ENCODE measurements at regions not wholly inside any gene's neighbourhood (a gene's known extent, or its start where the extent isn't known, plus 50 kb on each side); places are given as distances from the start of the nearest gene placed in this dataset.

DNA sequence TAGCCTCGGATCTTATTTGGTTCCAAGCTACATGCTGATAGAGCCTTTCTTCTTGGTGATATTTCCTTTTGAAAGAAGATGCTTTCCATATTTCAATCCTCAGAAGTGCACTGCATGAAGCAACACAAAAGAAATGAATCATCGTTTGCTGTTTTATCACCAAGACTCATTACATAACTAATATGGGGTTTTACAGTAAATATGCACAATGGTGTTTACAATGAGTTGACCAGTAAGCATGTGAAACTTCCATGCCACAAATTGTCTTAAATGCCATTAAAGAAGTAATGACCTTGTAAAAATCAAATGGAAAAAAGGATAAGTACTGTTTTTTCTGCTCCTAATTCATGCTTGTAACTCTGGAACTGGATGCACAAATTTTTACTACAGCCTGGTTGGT lies 1017.0 kb upstream of the GHITM start:
- ATAC-seq: no peak
- H3K9me3 Mint-ChIP-seq: peaks cover 1 to 16% of the 10 kb centered on the region in 2 donors

DNA sequence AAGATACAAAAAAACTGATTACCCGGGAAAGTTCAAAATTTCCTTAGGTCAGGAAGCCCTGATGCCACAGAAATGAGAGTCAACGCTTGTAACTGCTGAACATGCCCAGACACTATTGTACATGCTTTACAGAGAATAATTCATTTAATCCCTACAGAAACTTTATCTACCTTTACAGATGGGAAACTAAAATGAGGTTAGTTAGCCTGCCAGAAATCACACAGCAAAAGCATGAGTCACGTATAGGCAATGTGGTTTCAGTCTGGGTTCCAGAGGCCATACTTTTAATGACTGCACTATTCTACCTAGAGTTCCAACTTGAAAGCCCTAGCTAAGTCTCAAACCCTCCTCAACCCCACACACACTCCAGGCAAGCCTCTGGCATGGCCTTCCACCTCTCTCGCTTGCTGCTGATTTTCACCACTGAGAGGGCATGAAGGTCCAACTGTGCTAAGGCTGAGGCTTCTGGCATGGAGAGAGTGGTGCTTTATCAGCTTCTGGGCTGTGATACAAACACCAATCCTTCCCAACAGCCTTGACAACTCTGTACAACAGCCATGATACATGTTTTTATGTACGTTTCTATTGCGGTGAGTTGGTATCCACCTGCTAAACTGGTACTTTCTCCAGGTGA lies 1011.2 kb upstream of the GHITM start:
- Mint-ChIP-seq H3K27me3 (no peaks in the 10 kb centered on the region), H3K4me3 (no peak overlapping the region), H3K27ac (no peak overlapping the region), H3K9me3 (peaks cover 15 to 33% of the 10 kb centered on the region in 2 donors), H3K4me1 (no peaks in the 10 kb centered on the region)
- no peak for ATAC-seq
- no peak for DNase-seq

More for the DNA sequence above, 1017.0 kb upstream of the GHITM start:
- no peak overlapping the region for H3K27ac Mint-ChIP-seq
- DNase-seq: no peak
- H3K27me3 Mint-ChIP-seq: no peaks in the 10 kb centered on the region
- no peaks in the 10 kb centered on the region for H3K4me1 Mint-ChIP-seq
- H3K4me3 Mint-ChIP-seq: no peak overlapping the region

GRCh38 chr10:83140811-83141210 lies 998.5 kb upstream of the GHITM start:
- ATAC-seq (no peak), DNase-seq (no peak)
- no peak overlapping the region for H3K27ac Mint-ChIP-seq
- H3K4me3 Mint-ChIP-seq: no peak overlapping the region
- H3K9me3 Mint-ChIP-seq: peaks cover 0 to 9% of the 10 kb centered on the region in 2 donors
- H3K27me3 Mint-ChIP-seq: no peaks in the 10 kb centered on the region
- H3K4me1 Mint-ChIP-seq: no peaks in the 10 kb centered on the region

DNA sequence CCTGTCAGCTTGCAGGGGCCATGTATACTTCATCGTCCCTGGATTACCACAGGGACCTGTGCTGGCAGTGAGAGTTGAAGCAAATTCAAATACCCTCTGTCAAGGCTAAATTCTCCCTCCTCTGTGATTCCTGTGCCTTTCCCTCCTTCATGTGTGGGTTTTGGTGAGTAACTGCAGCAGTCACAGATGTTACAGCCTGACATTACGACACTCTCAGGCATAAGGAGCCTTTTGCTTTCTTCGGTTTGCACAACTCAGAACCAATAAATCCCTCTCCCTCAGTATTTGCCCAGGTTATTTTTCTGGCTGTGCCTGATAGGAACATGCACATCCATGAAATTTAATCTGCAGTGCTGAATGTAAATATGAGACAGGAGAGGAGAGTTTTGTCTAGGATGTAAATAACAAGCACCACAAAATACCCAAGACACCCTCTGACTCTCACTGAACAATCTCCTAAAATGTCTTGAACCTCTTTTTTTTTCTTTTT lies 997.2 kb upstream of the GHITM start:
- no peak for DNase-seq
- H3K4me3 Mint-ChIP-seq: no peak overlapping the region
- no peak overlapping the region for H3K27ac Mint-ChIP-seq
- no peaks in the 10 kb centered on the region for H3K4me1 Mint-ChIP-seq
- ATAC-seq: no peak
- no peaks in the 10 kb centered on the region for H3K27me3 Mint-ChIP-seq
- peaks cover 0 to 9% of the 10 kb centered on the region in 2 donors for H3K9me3 Mint-ChIP-seq

- Mint-ChIP-seq H3K4me3 (no peak overlapping the region), H3K27ac (no peak overlapping the region), H3K9me3 (peaks cover 3 to 14% of the 10 kb centered on the region in 2 donors), H3K27me3 (no peaks in the 10 kb centered on the region), H3K4me1 (no peaks in the 10 kb centered on the region)
- ATAC-seq: no peak
- no peak for DNase-seq
These were observed 994.8 kb upstream of the GHITM start for GRCh38 chr10:83144461-83144860.

DNA sequence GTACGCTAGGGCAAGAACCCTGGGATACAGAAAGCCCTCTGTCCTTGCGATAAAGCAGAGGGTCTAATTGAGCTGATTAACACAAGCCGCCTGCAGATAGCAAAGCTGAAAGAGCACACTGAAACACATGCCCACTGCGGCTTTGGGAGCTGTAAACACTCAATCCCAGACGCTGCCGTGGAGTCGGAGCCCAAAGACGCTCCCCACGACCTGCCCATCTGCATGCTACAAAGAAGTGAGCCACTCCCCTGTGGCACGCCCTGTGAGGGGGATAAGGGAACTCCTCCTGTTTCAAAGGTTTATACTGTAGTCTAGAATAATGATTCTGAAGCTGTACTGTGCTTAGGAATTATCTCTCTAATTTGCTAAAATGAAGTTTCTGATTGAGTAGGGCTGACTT lies 985.6 kb upstream of the GHITM start:
- no peak for ATAC-seq
- Mint-ChIP-seq H3K27ac (no peak overlapping the region), H3K4me3 (no peak overlapping the region), H3K27me3 (no peaks in the 10 kb centered on the region), H3K4me1 (no peaks in the 10 kb centered on the region), H3K9me3 (peaks cover 0 to 6% of the 10 kb centered on the region in 2 donors)
- no peak for DNase-seq

DNA sequence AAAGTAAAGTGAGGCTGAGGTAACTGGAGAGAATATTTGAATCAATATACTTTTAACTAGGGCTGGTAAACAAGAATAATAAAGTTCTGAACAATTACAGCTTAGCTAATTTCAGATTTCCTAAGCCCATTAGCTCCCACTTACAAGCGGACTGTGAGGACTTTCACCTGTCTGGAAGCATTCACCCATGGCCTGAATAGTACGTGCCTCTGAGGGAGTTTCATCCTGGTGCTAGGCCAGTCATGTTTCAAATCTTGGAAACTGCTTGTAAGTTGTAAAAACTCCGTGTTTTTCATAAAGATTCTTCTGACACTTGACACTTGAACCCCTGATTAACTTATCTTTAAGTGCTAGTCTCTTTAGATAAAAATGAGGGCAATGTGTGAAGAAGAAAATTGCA lies 975.2 kb upstream of the GHITM start:
- Mint-ChIP-seq H3K4me3 (no peak overlapping the region), H3K27ac (no peak overlapping the region), H3K9me3 (peaks cover 0 to 6% of the 10 kb centered on the region in 2 donors), H3K4me1 (no peaks in the 10 kb centered on the region), H3K27me3 (no peaks in the 10 kb centered on the region)
- ATAC-seq (no peak), DNase-seq (no peak)

- DNase-seq (no peak), ATAC-seq (no peak)
- no peak overlapping the region for H3K4me3 Mint-ChIP-seq
- H3K9me3 Mint-ChIP-seq: no peaks in the 10 kb centered on the region
- H3K27me3 Mint-ChIP-seq: no peaks in the 10 kb centered on the region
- no peak overlapping the region for H3K27ac Mint-ChIP-seq
- H3K4me1 Mint-ChIP-seq: no peaks in the 10 kb centered on the region
These were observed 974.0 kb upstream of the GHITM start for GRCh38 chr10:83165265-83165664.

GRCh38 chr10:83166344-83166743 lies 973.0 kb upstream of the GHITM start:
- no peak for DNase-seq
- Mint-ChIP-seq H3K4me1 (no peaks in the 10 kb centered on the region), H3K4me3 (no peak overlapping the region), H3K27me3 (no peaks in the 10 kb centered on the region), H3K9me3 (no peaks in the 10 kb centered on the region), H3K27ac (no peak overlapping the region)
- no peak for ATAC-seq

DNA sequence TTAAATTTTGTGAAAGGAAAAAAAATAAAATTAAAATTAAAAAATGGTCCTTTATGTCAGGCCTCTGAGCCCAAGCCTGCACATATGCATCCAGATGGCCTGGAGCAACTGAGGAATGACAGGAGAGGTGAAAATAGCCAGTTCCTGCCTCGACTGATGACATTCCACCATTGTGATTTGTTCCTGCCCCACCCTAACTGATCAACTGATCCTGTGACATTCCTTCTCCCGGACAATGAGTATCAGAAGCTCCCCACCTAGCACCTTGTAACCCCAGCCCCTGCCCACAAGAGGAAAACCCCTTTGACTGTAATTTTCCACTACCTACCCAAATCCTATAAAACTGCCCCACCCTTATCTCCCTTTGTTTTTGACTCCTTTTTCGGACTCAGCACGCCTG lies 972.2 kb upstream of the GHITM start:
- Mint-ChIP-seq H3K27me3 (no peaks in the 10 kb centered on the region), H3K4me1 (no peaks in the 10 kb centered on the region), H3K27ac (no peak overlapping the region), H3K4me3 (no peak overlapping the region), H3K9me3 (no peaks in the 10 kb centered on the region)
- no peak for ATAC-seq
- DNase-seq: no peak

GRCh38 chr10:83176901-83177300 lies 962.4 kb upstream of the GHITM start:
- ATAC-seq (no peak), DNase-seq (no peak)
- Mint-ChIP-seq H3K9me3 (peaks cover 0 to 34% of the 10 kb centered on the region in 2 donors), H3K27ac (no peak overlapping the region), H3K27me3 (no peaks in the 10 kb centered on the region), H3K4me3 (no peak overlapping the region), H3K4me1 (no peaks in the 10 kb centered on the region)

DNA sequence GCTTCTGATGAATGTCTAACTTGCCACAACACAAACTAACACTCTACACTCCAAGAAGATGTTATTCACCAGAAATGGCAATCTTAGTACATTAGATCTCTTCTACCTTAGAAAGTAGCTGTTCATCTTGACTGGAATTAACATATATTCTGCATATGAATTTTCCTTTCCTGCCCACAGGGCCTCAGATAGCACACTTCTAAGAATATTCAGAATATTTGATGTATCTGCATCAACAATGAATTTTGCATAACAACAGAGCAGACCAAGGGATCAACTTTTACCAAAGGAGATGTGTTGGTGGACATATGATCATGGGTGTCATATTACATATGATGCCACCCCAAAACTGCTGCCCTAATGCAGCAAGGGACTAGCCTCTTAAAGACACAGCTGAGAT lies 960.8 kb upstream of the GHITM start:
- H3K4me1 Mint-ChIP-seq: no peaks in the 10 kb centered on the region
- no peaks in the 10 kb centered on the region for H3K27me3 Mint-ChIP-seq
- DNase-seq: no peak
- H3K4me3 Mint-ChIP-seq: no peak overlapping the region
- no peak overlapping the region for H3K27ac Mint-ChIP-seq
- ATAC-seq: no peak
- H3K9me3 Mint-ChIP-seq: peaks cover 0 to 23% of the 10 kb centered on the region in 2 donors

GRCh38 chr10:83179371-83179770 lies 959.9 kb upstream of the GHITM start:
- Mint-ChIP-seq H3K9me3 (peaks cover 0 to 23% of the 10 kb centered on the region in 2 donors), H3K4me1 (no peaks in the 10 kb centered on the region), H3K4me3 (no peak overlapping the region), H3K27ac (no peak overlapping the region), H3K27me3 (no peaks in the 10 kb centered on the region)
- DNase-seq: no peak
- ATAC-seq: no peak

- H3K27me3 Mint-ChIP-seq: no peaks in the 10 kb centered on the region
- no peak for DNase-seq
- H3K4me3 Mint-ChIP-seq: no peak overlapping the region
- no peaks in the 10 kb centered on the region for H3K4me1 Mint-ChIP-seq
- ATAC-seq: no peak
- H3K27ac Mint-ChIP-seq: no peak overlapping the region
- H3K9me3 Mint-ChIP-seq: peaks cover 0 to 23% of the 10 kb centered on the region in 2 donors
These were observed 957.2 kb upstream of the GHITM start for GRCh38 chr10:83182076-83182475.

DNA sequence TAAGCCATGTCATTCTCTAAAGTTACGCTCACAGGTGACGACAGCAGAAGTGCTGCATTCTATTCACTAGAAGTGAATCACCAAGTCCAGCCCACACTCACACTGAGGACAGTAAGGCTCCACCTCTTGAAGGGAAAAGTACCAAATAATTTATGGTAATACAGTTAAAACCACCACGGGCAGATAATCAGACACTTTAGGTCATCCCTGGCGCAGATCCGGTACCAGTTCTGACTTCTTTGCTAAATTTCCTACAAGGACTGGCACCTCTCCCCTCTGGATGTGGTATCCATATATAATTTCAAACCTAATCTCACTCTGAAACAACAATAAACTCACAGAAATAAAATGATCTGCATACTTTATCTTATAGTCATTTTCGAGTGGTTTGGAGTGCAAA lies 954.7 kb upstream of the GHITM start:
- Mint-ChIP-seq H3K4me1 (no peaks in the 10 kb centered on the region), H3K9me3 (peaks cover 0 to 10% of the 10 kb centered on the region in 2 donors), H3K27ac (no peak overlapping the region), H3K4me3 (no peak overlapping the region), H3K27me3 (no peaks in the 10 kb centered on the region)
- ATAC-seq (no peak), DNase-seq (no peak)

GRCh38 chr10:83190614-83191013 lies 948.7 kb upstream of the GHITM start:
- Mint-ChIP-seq H3K9me3 (no peaks in the 10 kb centered on the region), H3K27ac (no peak overlapping the region), H3K4me1 (no peaks in the 10 kb centered on the region), H3K4me3 (no peak overlapping the region), H3K27me3 (no peaks in the 10 kb centered on the region)
- DNase-seq (no peak), ATAC-seq (no peak)

- no peak overlapping the region for H3K27ac Mint-ChIP-seq
- H3K9me3 Mint-ChIP-seq: peaks cover 0 to 4% of the 10 kb centered on the region in 2 donors
- DNase-seq: no peak
- no peak for ATAC-seq
- no peak overlapping the region for H3K4me3 Mint-ChIP-seq
- no peaks in the 10 kb centered on the region for H3K27me3 Mint-ChIP-seq
- H3K4me1 Mint-ChIP-seq: no peaks in the 10 kb centered on the region
These were observed 946.3 kb upstream of the GHITM start for GRCh38 chr10:83193026-83193425.
